NCI-H2107 treated with DMSO at 0.1 percent for 48 hours (cell line): ENCODE measurements at regions not wholly inside any gene's neighbourhood (a gene's known extent, or its start where the extent isn't known, plus 50 kb on each side); places are given as distances from the start of the nearest gene placed in this dataset.
A peak's percentile ranks its signal among the peaks of the same experiment; 100 is the strongest.
"Not testable (repeated sequence)": the region's sequence is repeated elsewhere in the genome, so short reads cannot be mapped to it uniquely, and the experiment has no call there.

Source experiments
- DNase-seq: peaks from one replicate; lab custom pipeline; 2025; ENCODE audit not compliant: unreplicated experiment; lab: John Stamatoyannopoulos, UW

- DNase-seq = no peak
These were observed 306.1 kb upstream of the RGS17 start for GRCh38 chr6:153437193-153437592.

- no peak for DNase-seq
These were observed 305.3 kb upstream of the RGS17 start for GRCh38 chr6:153436351-153436750.

GRCh38 chr6:153435787-153436186 lies 304.7 kb upstream of the RGS17 start:
- no peak for DNase-seq

GRCh38 chr6:153425536-153425935 lies 294.5 kb upstream of the RGS17 start:
- no peak for DNase-seq

GRCh38 chr6:153424719-153425400 lies 293.8 kb upstream of the RGS17 start:
- no peak for DNase-seq

- DNase-seq = no peak
These were observed 281.4 kb upstream of the RGS17 start for GRCh38 chr6:153412519-153412918.

- DNase-seq = no peak
These were observed 280.1 kb upstream of the RGS17 start for GRCh38 chr6:153411070-153411648.

GRCh38 chr6:153405931-153406330 lies 274.8 kb upstream of the RGS17 start:
- DNase-seq = no peak

GRCh38 chr6:153401751-153402150 lies 270.7 kb upstream of the RGS17 start:
- DNase-seq = no peak

- DNase-seq = no peak
These were observed 261.1 kb upstream of the RGS17 start for GRCh38 chr6:153392156-153392555.

GRCh38 chr6:153373869-153374268 lies 242.8 kb upstream of the RGS17 start:
- no peak for DNase-seq

GRCh38 chr6:153368131-153368530 lies 237.0 kb upstream of the RGS17 start:
- DNase-seq = no peak

GRCh38 chr6:153367021-153367420 lies 235.9 kb upstream of the RGS17 start:
- DNase-seq = no peak

GRCh38 chr6:153357391-153357790 lies 226.3 kb upstream of the RGS17 start:
- no peak for DNase-seq

- no peak for DNase-seq
These were observed 209.5 kb upstream of the RGS17 start for GRCh38 chr6:153340568-153340967.

- no peak for DNase-seq
These were observed 203.0 kb upstream of the RGS17 start for GRCh38 chr6:153334121-153334520.

GRCh38 chr6:153331221-153331620 lies 200.1 kb upstream of the RGS17 start:
- not testable (repeated sequence) for DNase-seq

GRCh38 chr6:153328194-153328593 lies 197.1 kb upstream of the RGS17 start:
- no peak for DNase-seq

- DNase-seq = no peak
These were observed 194.6 kb upstream of the RGS17 start for GRCh38 chr6:153325661-153326060.

- peak; percentile 13 for DNase-seq
These were observed 181.6 kb upstream of the RGS17 start for GRCh38 chr6:153312634-153313033.

GRCh38 chr6:153309651-153310050 lies 178.6 kb upstream of the RGS17 start:
- DNase-seq = no peak

GRCh38 chr6:153302133-153302532 lies 171.1 kb upstream of the RGS17 start:
- no peak for DNase-seq

- no peak for DNase-seq
These were observed 170.5 kb upstream of the RGS17 start for GRCh38 chr6:153301602-153302001.
